Right lobe of liver (tissue), 6 donors: ENCODE measurements at regions not wholly inside any gene's neighbourhood (a gene's known extent, or its start where the extent isn't known, plus 50 kb on each side); places are given as distances from the start of the nearest gene placed in this dataset.
A peak's percentile ranks its signal among the peaks of the same experiment; 100 is the strongest.

Experiments
- ATAC-seq, 4 donors: fragments of 200-7000 bp; cut with Tn5 transposase; one replicate each; pipeline ENCODE4 v1.9.1; 2020; ENCODE audit warnings: mild to moderate bottlenecking in 4 of 4, moderate library complexity in 4 of 4
- DNase-seq, 3 donors: peaks; one replicate each; pipeline ENCODE4 v3.0.0-alpha.2; 2020
- H3K27ac ChIP-seq, 3 donors: fragments of 200-600 bp; one replicate each; pipeline ENCODE4 v1.8.0; 2022
- H3K27me3 ChIP-seq, 2 donors: fragments of 200-600 bp; one replicate each; pipeline ENCODE4 v1.8.0; 2022
- H3K36me3 ChIP-seq, 4 donors: fragments of 200-600 bp; sonication (generic) in 1 of 4; one replicate each; pipeline versions ENCODE4 v1.5.1 to v1.8.0; 2017 to 2022; ENCODE audit warnings: control low read depth in 1 of 4
- H3K4me1 ChIP-seq, 4 donors: fragments of 200-600 bp; sonication (generic) in 1 of 4; one replicate each; pipeline versions ENCODE4 v1.5.1 to v1.8.0; 2017 to 2022; ENCODE audit warnings: control low read depth in 1 of 4
- H3K4me3 ChIP-seq, 3 donors: fragments of 200-600 bp; one replicate each; pipeline ENCODE4 v1.8.0; 2022
- H3K9me3 ChIP-seq, 4 donors: fragments of 200-600 bp; sonication (generic) in 1 of 4; one replicate each; pipeline versions ENCODE4 v1.5.1 to v1.8.0; 2017 to 2022; ENCODE audit warnings: control low read depth in 1 of 4
- POLR2A ChIP-seq: fragments of 450-650 bp; IDR thresholded peaks from one replicate; pipeline ENCODE4 v1.6.1; 2017; ENCODE audit warnings: antibody characterized with exemption, mild to moderate bottlenecking
- WGBS: methylation state at CpG from one replicate; pipeline ENCODE4 v1.1.6; 2018; ENCODE audit warnings: low coverage, low lambda C conversion rate; ENCODE audit not compliant: insufficient coverage; ENCODE audit errors: missing lambda C conversion rate; 5-methylcytosine and 5-hydroxymethylcytosine counted together
- intact Hi-C, 2 donors: fragments of 100-400 bp; cut with DNase I; formaldehyde crosslinking; loops; one replicate each; pipeline versions ENCODE4 v1.11.2 to v1.14.1; 2022
- TF ChIP-seq, protein P1 (sequence below), 4 donors: fragments of 200-600 bp in 3 of 4; fragments of 450-650 bp in 1 of 4; IDR thresholded peaks; one replicate each; pipeline versions ENCODE4 v1.5.1 to v1.8.0; 2016 to 2022; ENCODE audit warnings: antibody characterized with exemption in 4 of 4, mild to moderate bottlenecking in 2 of 4
- donor health status: DM: no; HTN: yes; CAD: no.
- donor health status: DM: no; HTN: no; CAD: no.
- donor health status: DM: no; HTN: no; CAD: no.
- donor health status: DM: no; HTN: yes; CAD: no.
- donor health status: DM: no; HTN: yes; CAD: no.

DNA sequence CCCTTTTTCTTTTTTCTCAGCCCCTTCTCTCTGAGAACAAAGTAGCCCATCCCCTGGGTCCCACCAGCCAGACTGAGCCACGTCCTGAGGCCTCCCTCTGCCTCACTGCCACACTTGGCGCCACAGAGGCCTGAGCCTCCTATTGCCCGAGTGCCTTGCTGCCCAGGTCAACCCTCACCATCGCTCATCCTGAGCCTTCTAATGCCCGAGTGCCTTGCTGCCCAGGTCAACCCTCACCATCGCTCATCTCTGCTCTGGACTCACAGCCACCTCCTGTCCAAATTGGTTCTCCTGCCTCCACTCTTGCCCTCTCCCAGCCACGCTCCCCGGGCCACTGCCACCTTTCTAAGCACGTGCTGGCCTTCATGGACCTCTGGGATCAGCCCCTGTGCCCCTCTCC lies 53.2 kb upstream of the SMNDC1 start:
- Histone ChIP-seq H3K9me3 (no peaks in the 10 kb centered on the region), H3K27me3 (no peaks in the 10 kb centered on the region), H3K4me1 (peaks cover 0 to 3% (median 0%) of the 10 kb centered on the region in 4 donors), H3K36me3 (no peaks in the 10 kb centered on the region), H3K27ac (no peak overlapping the region), H3K4me3 (no peak overlapping the region)
- ATAC-seq (no peak), DNase-seq (no peak)
- WGBS = no CpG with 5 or more reads among the region's 9 CpGs
- intact Hi-C loops = loop anchor here in 1 of 2 donors (10.0 kb wide), 1 partner anchor 187 kb away; no protein-coding TSS in a partner anchor
- TF ChIP-seq, protein P1, sequence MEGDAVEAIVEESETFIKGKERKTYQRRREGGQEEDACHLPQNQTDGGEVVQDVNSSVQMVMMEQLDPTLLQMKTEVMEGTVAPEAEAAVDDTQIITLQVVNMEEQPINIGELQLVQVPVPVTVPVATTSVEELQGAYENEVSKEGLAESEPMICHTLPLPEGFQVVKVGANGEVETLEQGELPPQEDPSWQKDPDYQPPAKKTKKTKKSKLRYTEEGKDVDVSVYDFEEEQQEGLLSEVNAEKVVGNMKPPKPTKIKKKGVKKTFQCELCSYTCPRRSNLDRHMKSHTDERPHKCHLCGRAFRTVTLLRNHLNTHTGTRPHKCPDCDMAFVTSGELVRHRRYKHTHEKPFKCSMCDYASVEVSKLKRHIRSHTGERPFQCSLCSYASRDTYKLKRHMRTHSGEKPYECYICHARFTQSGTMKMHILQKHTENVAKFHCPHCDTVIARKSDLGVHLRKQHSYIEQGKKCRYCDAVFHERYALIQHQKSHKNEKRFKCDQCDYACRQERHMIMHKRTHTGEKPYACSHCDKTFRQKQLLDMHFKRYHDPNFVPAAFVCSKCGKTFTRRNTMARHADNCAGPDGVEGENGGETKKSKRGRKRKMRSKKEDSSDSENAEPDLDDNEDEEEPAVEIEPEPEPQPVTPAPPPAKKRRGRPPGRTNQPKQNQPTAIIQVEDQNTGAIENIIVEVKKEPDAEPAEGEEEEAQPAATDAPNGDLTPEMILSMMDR (IDR thresholded peaks at IDR 0.05) = no peak
- no peak for TF ChIP-seq POLR2A

DNA sequence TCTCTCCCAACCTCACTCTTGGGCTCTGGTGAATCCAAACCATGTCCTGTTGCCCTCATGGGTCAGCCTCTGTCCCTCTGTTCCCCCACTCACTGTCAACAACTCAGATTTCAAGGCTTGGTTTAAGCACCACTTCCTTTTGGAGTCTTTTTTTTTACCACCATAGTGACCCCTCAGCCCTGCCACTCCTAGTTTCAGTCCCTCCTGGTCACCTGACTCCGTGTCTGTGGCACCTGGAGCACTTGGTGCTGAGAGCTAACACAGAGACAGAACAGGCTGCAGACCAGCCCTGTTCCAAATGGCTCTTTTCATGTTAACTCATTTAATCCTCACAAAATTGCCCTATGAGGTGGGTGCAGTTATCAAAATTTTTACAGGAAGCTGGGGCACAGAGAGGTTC lies 53.6 kb upstream of the SMNDC1 start:
- H3K4me3 ChIP-seq = no peak overlapping the region
- intact Hi-C loops = loop anchor here in 1 of 2 donors (10.0 kb wide), 1 partner anchor 187 kb away; no protein-coding TSS in a partner anchor
- no peaks in the 10 kb centered on the region for H3K9me3 ChIP-seq
- no peaks in the 10 kb centered on the region for H3K36me3 ChIP-seq
- DNase-seq (no peak), ATAC-seq (no peak)
- no peak overlapping the region for H3K27ac ChIP-seq
- 86% methylated on average over 1 of the region's 1 CpG for WGBS
- H3K4me1 ChIP-seq = peaks cover 0 to 3% (median 0%) of the 10 kb centered on the region in 4 donors
- TF ChIP-seq, protein P1 (IDR thresholded peaks at IDR 0.05) = no peak
- TF ChIP-seq POLR2A = no peak
- no peaks in the 10 kb centered on the region for H3K27me3 ChIP-seq

DNA sequence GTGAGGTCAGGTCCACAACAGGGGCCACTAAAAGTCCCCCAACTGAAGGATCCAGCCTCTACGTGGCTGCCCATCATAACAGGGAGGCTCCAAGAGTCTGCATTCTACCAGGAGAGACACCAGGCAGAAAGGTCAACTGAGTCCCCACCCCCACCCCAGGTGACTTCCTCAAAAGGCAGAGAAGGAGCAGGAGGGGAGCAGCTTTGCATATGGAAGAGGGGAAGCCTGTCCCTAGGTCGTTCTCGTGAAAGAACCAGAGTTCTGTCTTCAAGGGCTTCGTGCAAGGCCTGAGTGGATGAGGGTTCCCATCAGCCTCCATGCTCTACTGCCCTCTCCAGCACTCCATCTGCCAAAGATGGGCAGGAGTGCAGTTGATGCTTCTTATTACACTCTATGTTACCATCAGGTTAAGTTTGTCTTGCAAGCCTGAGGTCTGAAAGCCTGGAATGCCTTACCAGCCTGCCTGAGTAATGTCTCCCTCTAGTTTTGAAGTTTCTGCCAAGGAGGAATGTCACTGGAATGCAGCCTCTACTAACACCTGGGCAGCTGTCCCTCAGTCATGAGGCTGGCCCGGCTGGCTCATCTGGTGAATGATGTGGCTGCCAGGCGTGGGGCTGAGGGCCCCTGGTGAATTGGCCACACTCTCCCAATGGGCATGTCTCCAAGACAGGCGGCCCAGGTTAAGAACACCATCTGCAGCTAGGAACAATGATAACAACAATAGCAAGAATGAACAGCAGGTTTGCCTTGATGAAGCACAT lies 54.3 kb upstream of the SMNDC1 start:
- Histone ChIP-seq H3K27ac (no peak overlapping the region), H3K9me3 (no peaks in the 10 kb centered on the region), H3K4me3 (no peak overlapping the region), H3K4me1 (peaks cover 0 to 9% (median 2%) of the 10 kb centered on the region in 4 donors), H3K27me3 (no peaks in the 10 kb centered on the region), H3K36me3 (no peaks in the 10 kb centered on the region)
- no peak for DNase-seq
- intact Hi-C loops = loop anchor here in 1 of 2 donors (10.0 kb wide), 1 partner anchor 186 kb away; no protein-coding TSS in a partner anchor
- peak in 2 of 4 donors; percentile 20 to 39 for ATAC-seq
- WGBS = 40% methylated on average over 1 of the region's 7 CpGs
- TF ChIP-seq, protein P1 (IDR thresholded peaks at IDR 0.05) = no peak
- no peak for TF ChIP-seq POLR2A

DNA sequence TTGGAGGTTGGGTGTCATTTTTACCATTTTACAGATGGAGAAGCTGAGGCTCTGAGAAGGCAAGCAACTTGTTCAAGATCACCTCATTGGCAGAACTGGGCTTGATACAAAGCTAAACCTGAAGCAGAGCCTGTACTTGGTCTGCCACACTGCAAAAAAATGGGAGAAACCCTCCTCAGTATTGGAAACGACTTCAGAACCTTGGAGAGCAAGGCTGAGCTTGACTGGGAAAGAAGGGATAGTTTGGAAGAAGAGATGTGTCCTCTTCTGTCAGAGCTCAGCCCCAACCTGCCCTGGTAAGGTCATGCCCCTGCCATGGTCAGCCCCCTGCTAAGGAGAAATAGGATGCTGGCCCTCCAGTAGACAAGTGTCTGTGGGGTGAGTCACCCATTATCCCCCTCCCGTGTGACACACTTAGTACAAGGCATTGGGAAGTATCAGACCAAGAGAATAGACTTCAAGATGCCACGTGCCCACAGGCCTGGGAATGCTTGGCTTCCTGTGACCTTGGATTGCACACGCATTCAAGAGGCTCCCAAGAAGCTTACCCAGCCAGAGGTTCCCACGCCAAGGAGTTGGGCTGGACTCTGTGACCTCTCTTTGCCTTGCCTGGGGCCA lies 56.2 kb upstream of the SMNDC1 start:
- Histone ChIP-seq H3K9me3 (no peaks in the 10 kb centered on the region), H3K27me3 (no peaks in the 10 kb centered on the region), H3K36me3 (no peaks in the 10 kb centered on the region), H3K27ac (no peak overlapping the region), H3K4me1 (peaks cover 0 to 7% (median 3%) of the 10 kb centered on the region in 4 donors), H3K4me3 (no peak overlapping the region)
- intact Hi-C loops = no loop called here
- TF ChIP-seq POLR2A = no peak
- TF ChIP-seq, protein P1 (IDR thresholded peaks at IDR 0.05) = no peak
- ATAC-seq = no peak
- no peak for DNase-seq
- 80% methylated on average over 1 of the region's 5 CpGs for WGBS
